Body of pancreas (tissue), 4 donors: ENCODE measurements at regions not wholly inside any gene's neighbourhood (a gene's known extent, or its start where the extent isn't known, plus 50 kb on each side); places are given as distances from the start of the nearest gene placed in this dataset.

Source experiments
- CTCF ChIP-seq, 7 experiments: fragments of 450-650 bp in 4 of 7; fragments of 200-600 bp in 3 of 7; sonication (generic) in 3 of 7; IDR thresholded peaks; one replicate each; pipeline ENCODE4 v1.5.1; 2016 to 2019; ENCODE audit warnings: antibody characterized with exemption in 7 of 7
- POLR2A ChIP-seq, 3 donors: fragments of 450-650 bp; IDR thresholded peaks; one replicate each; pipeline ENCODE4 v1.6.1; 2016; ENCODE audit warnings: antibody characterized with exemption in 3 of 3, mild to moderate bottlenecking in 2 of 3

DNA sequence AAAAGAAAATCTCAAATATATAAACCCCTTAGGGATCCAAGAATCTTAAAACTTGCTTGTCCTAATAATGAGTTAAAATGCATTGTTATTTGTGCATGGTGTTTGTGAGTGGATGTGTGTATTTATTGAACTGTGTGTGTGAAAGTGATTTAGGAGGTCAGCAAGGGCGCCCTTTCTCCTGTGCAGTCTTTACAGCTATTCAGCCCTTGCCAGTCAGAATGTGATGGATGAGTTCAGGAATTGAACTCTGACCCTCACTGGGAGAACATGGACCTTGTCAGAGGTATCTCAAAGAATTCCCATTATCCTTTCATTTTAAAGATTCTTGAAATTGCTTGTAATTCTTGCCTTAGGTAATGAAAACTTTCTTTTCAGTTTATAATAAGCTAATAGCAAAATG is 493.0 kb upstream of the ADGRL4 start:
- no peak for TF ChIP-seq CTCF (IDR thresholded peaks at IDR 0.05)
- no peak for TF ChIP-seq POLR2A (IDR thresholded peaks at IDR 0.05)
